GM23338 (cell line): ENCODE measurements at regions not wholly inside any gene's neighbourhood (a gene's known extent, or its start where the extent isn't known, plus 50 kb on each side); places are given as distances from the start of the nearest gene placed in this dataset.

Experiments used
- ATAC-seq: fragments of 200-7000 bp; cut with Tn5 transposase; 3 replicates; pipeline ENCODE4 v1.9.1; 2020
- DNase-seq: peaks from one replicate; pipeline ENCODE4 v3.0.0-alpha.2; 2015; ENCODE audit warnings: low spot score
- H2AFZ ChIP-seq: fragments of 200-600 bp; sonication (generic); 2 replicates; pipeline ENCODE4 v1.8.0; 2016; ENCODE audit warnings: antibody characterized with exemption, mild to moderate bottlenecking, moderate library complexity
- H3F3A ChIP-seq: fragments of 200-600 bp; sonication (generic); replicated peaks from 2 replicates; pipeline ENCODE4 v1.8.0; 2017; ENCODE audit warnings: antibody characterized with exemption, mixed run types, low read depth
- H3K27ac ChIP-seq: fragments of 200-600 bp; sonication (generic); 2 replicates; pipeline ENCODE4 v1.6.1; 2016; ENCODE audit warnings: low read depth
- H3K27me3 ChIP-seq: fragments of 200-600 bp; sonication (generic); 2 replicates; pipeline ENCODE4 v1.8.0; 2016; ENCODE audit warnings: mild to moderate bottlenecking, mixed run types, moderate library complexity; ENCODE audit not compliant: insufficient read depth
- H3K36me3 ChIP-seq: fragments of 200-600 bp; sonication (generic); 2 replicates; pipeline ENCODE4 v1.8.0; 2016; ENCODE audit warnings: mild to moderate bottlenecking; ENCODE audit not compliant: insufficient read depth
- H3K4me1 ChIP-seq: fragments of 200-600 bp; sonication (generic); 2 replicates; pipeline ENCODE4 v1.8.0; 2016; ENCODE audit warnings: mild to moderate bottlenecking, moderate library complexity; ENCODE audit not compliant: insufficient read depth
- H3K4me2 ChIP-seq: fragments of 200-600 bp; sonication (generic); 2 replicates; pipeline ENCODE4 v1.7.1; 2017; ENCODE audit warnings: mixed run types
- H3K4me3 ChIP-seq: fragments of 200-600 bp; sonication (generic); 2 replicates; pipeline ENCODE4 v1.6.1; 2016; ENCODE audit warnings: mixed run types
- H3K79me2 ChIP-seq: fragments of 200-600 bp; sonication (generic); replicated peaks from 2 replicates; pipeline ENCODE4 v1.8.0; 2017; ENCODE audit warnings: mild to moderate bottlenecking; ENCODE audit not compliant: insufficient read depth
- H3K9me2 ChIP-seq: fragments of 200-600 bp; sonication (generic); 2 replicates; pipeline ENCODE4 v1.8.0; 2017; ENCODE audit not compliant: insufficient read depth
- H4K20me1 ChIP-seq: fragments of 200-600 bp; sonication (generic); replicated peaks from 2 replicates; pipeline ENCODE4 v1.8.0; 2017; ENCODE audit warnings: mild to moderate bottlenecking; ENCODE audit not compliant: insufficient read depth
- H3K27ac Mint-ChIP-seq: 2 replicates; pipeline ENCODE4 v1.8.0; 2020; ENCODE audit warnings: inconsistent platforms, mild to moderate bottlenecking, moderate library complexity, mixed read lengths
- H3K27me3 Mint-ChIP-seq: 3 replicates; pipeline ENCODE4 v1.8.0; 2022; ENCODE audit warnings: low read depth, mild to moderate bottlenecking, moderate library complexity, mixed read lengths, inconsistent platforms; ENCODE audit not compliant: insufficient read depth, poor library complexity
- H3K36me3 Mint-ChIP-seq: 3 replicates; pipeline ENCODE4 v1.8.0; 2021; ENCODE audit warnings: low read depth, mild to moderate bottlenecking, inconsistent platforms, moderate library complexity, mixed read lengths
- H3K4me1 Mint-ChIP-seq: 3 replicates; pipeline ENCODE4 v1.8.0; 2020; ENCODE audit warnings: mild to moderate bottlenecking, inconsistent platforms, mixed read lengths
- H3K4me3 Mint-ChIP-seq: 3 replicates; pipeline ENCODE4 v1.8.0; 2021; ENCODE audit warnings: moderate library complexity, mild to moderate bottlenecking, inconsistent platforms, mixed read lengths
- H3K9me3 Mint-ChIP-seq: 3 replicates; pipeline ENCODE4 v1.8.0; 2020; ENCODE audit warnings: moderate library complexity, mild to moderate bottlenecking, inconsistent platforms, mixed read lengths
- CREB1 ChIP-seq: fragments of 250-450 bp; sonication (Bioruptor Pico); IDR thresholded peaks from 2 replicates; pipeline ENCODE4 v1.5.0; 2020; ENCODE audit warnings: low read depth, mild to moderate bottlenecking, moderate library complexity
- CTCF ChIP-seq, 2 experiments: fragments of 200-600 bp in 1 of 2; sonication (generic) in 1 of 2; conservative IDR thresholded peaks; 2 replicates each; pipeline versions ENCODE4 v1.5.1 to v1.6.1; 2016 to 2017; ENCODE audit warnings: antibody characterized with exemption in 2 of 2, low read depth in 2 of 2, mild to moderate bottlenecking in 2 of 2, moderate library complexity in 1 of 2
- ETS1 ChIP-seq: IDR thresholded peaks from 2 replicates; pipeline ENCODE4 v1.6.1; 2016; ENCODE audit warnings: antibody characterized with exemption
- EZH2 ChIP-seq: fragments of 200-600 bp; sonication (generic); IDR thresholded peaks from one replicate; pipeline ENCODE4 v1.8.0; 2017; ENCODE audit warnings: antibody characterized with exemption, mild to moderate bottlenecking, low read depth; ENCODE audit not compliant: unreplicated experiment
- EZH2phosphoT487 ChIP-seq: fragments of 200-600 bp; sonication (generic); IDR thresholded peaks from one replicate; pipeline ENCODE4 v1.8.1; 2018; ENCODE audit warnings: antibody characterized with exemption; ENCODE audit not compliant: unreplicated experiment
- JUNB ChIP-seq: IDR thresholded peaks from one replicate; pipeline ENCODE4 v1.6.1; 2016; ENCODE audit warnings: antibody characterized with exemption; ENCODE audit not compliant: unreplicated experiment
- NANOG ChIP-seq: IDR thresholded peaks from 2 replicates; pipeline ENCODE4 v1.6.1; 2016; ENCODE audit warnings: antibody characterized with exemption, borderline replicate concordance
- POLR2AphosphoS5 ChIP-seq: IDR thresholded peaks from 2 replicates; pipeline ENCODE4 v1.6.1; 2016; ENCODE audit warnings: antibody characterized with exemption, low read depth
- REST ChIP-seq: IDR thresholded peaks from one replicate; pipeline ENCODE4 v1.6.1; 2018; ENCODE audit warnings: antibody characterized with exemption; ENCODE audit not compliant: unreplicated experiment
- STAT1 ChIP-seq: IDR thresholded peaks from one replicate; pipeline ENCODE4 v1.6.1; 2016; ENCODE audit warnings: antibody characterized with exemption; ENCODE audit not compliant: unreplicated experiment
- ZNF114 ChIP-seq: fragments of 250-450 bp; sonication (Bioruptor Pico); IDR thresholded peaks from 2 replicates; pipeline ENCODE4 v1.5.0; 2020; ENCODE audit warnings: mild to moderate bottlenecking, moderate library complexity
- ZNF331 ChIP-seq: fragments of 250-450 bp; sonication (Bioruptor Pico); IDR thresholded peaks from 2 replicates; pipeline ENCODE4 v1.5.0; 2020; ENCODE audit warnings: low read depth, mild to moderate bottlenecking, moderate library complexity
- ZNF462 ChIP-seq: fragments of 250-450 bp; sonication (Bioruptor Pico); IDR thresholded peaks from 2 replicates; pipeline ENCODE4 v1.5.0; 2020; ENCODE audit warnings: mild to moderate bottlenecking, moderate library complexity

- Histone ChIP-seq H4K20me1 (no peaks in the 10 kb centered on the region), H3K4me3 (no peak overlapping the region), H3K79me2 (no peaks in the 10 kb centered on the region), H3K4me1 (peaks cover 14% of the 10 kb centered on the region), H3K36me3 (no peaks in the 10 kb centered on the region), H3F3A (no peaks in the 10 kb centered on the region), H3K9me2 (no peaks in the 10 kb centered on the region), H3K27ac (no peak overlapping the region), H3K27me3 (no peaks in the 10 kb centered on the region), H2AFZ (no peak overlapping the region), H3K4me2 (no peak overlapping the region)
- Mint-ChIP-seq H3K4me1 (peaks cover 40% of the 10 kb centered on the region), H3K27ac (no peak overlapping the region), H3K36me3 (no peaks in the 10 kb centered on the region), H3K4me3 (no peak overlapping the region), H3K9me3 (no peaks in the 10 kb centered on the region), H3K27me3 (no peaks in the 10 kb centered on the region)
- no peak for ATAC-seq
- TF ChIP-seq ZNF331 (CRISPR knock-in tag): no peak
- TF ChIP-seq NANOG: no peak
- no peak for TF ChIP-seq CREB1
- no peak for TF ChIP-seq JUNB
- no peak for TF ChIP-seq STAT1
- no peak for TF ChIP-seq ZNF462 (CRISPR knock-in tag)
- TF ChIP-seq POLR2AphosphoS5: no peak
- TF ChIP-seq EZH2: no peak
- TF ChIP-seq ZNF114: no peak
- TF ChIP-seq CTCF (conservative IDR thresholded peaks at IDR 0.05; ENCODE audit: low read depth in 2 of 2): no peak
- TF ChIP-seq EZH2phosphoT487: no peak
- TF ChIP-seq ETS1: no peak
- no peak for TF ChIP-seq REST
- no peak for DNase-seq
Observed at GRCh38 chr12:63064080-63064479, 86.9 kb downstream of the AVPR1A start.
